Pancreas (tissue), 10 donors: ENCODE measurements at regions not wholly inside any gene's neighbourhood (a gene's known extent, or its start where the extent isn't known, plus 50 kb on each side); places are given as distances from the start of the nearest gene placed in this dataset.
"Not testable (repeated sequence)": the region's sequence is repeated elsewhere in the genome, so short reads cannot be mapped to it uniquely, and the experiment has no call there.

Source experiments
- ATAC-seq, 4 donors: fragments of 200-7000 bp; cut with Tn5 transposase; one replicate each; pipeline versions ENCODE4 v1.8.0 to v1.9.1; 2020; ENCODE audit warnings: mild to moderate bottlenecking in 4 of 4, moderate library complexity in 4 of 4
- DNase-seq, 6 donors: peaks; one replicate each; pipeline ENCODE4 v3.0.0-alpha.2; 2020
- FAIRE-seq: peaks from 2 replicates; lab custom pipeline; 2012; peaks lifted over from hg19 to GRCh38; lab: Jason Lieb, UNC
- H3K27ac ChIP-seq, 4 donors: fragments of 200-600 bp; sonication (generic); 1 replicate in 3 of 4; 2 replicates in 1 of 4; pipeline versions ENCODE4 v1.5.0 to v1.8.0; 2020
- H3K27me3 ChIP-seq, 4 donors: fragments of 200-600 bp; one replicate each; pipeline ENCODE4 v1.8.0; 2021
- H3K36me3 ChIP-seq, 3 donors: fragments of 200-600 bp; sonication (generic) in 1 of 3; one replicate each; pipeline versions ENCODE4 v1.5.0 to v1.8.0; 2020 to 2021
- H3K4me1 ChIP-seq, 3 donors: fragments of 200-600 bp; one replicate each; pipeline ENCODE4 v1.8.0; 2021
- H3K4me3 ChIP-seq, 4 donors: fragments of 200-600 bp; sonication (generic) in 2 of 4; one replicate each; pipeline versions ENCODE4 v1.5.0 to v1.8.0; 2020 to 2021
- H3K9me3 ChIP-seq, 4 donors: fragments of 200-600 bp; one replicate each; pipeline ENCODE4 v1.8.0; 2021
- CTCF ChIP-seq, 4 donors: fragments of 200-600 bp; sonication (generic) in 3 of 4; IDR thresholded peaks; one replicate each; pipeline versions ENCODE4 v1.5.0 to v1.8.0; 2021; ENCODE audit warnings: antibody characterized with exemption in 4 of 4
- WGBS, 2 donors: extraction: QIAGEN DNeasy Blood & Tissue Kit; methylation state at CpG; one replicate each; pipeline ENCODE4 v1.1.7; 2013; 5-methylcytosine and 5-hydroxymethylcytosine counted together
- intact Hi-C, 3 donors: fragments of 100-400 bp; cut with DNase I; formaldehyde crosslinking; loops; one replicate each; pipeline versions ENCODE4 v1.11.1 to v1.14.2; 2022
- donor health status: healthy with polysubstance abuse.
- donor health status: DM: no; HTN: no; CAD: no; lungs with moderate emphysema.
- donor health status: DM: no; HTN: no; CAD: no.
- donor health status: control.
- donor health status: control.
- donor health status: Bipolar disorder and iron deficiency.
- donor health status: DM: yes; HTN: yes; CAD: no.
- donor health status: DM: no; HTN: no; CAD: no.
- donor health status: DM: no; HTN: no; CAD: no.
- donor health status: DM: yes; HTN: yes; CAD: no.

DNA sequence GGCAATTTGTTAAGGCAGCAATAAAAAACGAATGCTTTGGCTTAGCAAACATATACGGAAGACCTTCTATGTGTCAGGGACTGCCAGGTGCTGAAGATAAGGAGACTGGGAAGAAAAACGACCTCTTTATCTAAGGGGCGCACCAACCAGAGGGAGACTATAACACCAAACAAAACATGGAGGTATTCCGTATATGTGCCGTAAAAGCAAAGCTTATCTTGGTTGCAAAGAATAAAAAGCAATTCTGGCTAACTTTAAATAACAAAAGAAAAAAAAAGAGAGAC, 167.1 kb upstream of the KCNJ15 start:
- DNase-seq (no peak), ATAC-seq (no peak), FAIRE-seq (no peak)
- no peaks in the 10 kb centered on the region for H3K9me3 ChIP-seq
- H3K27ac ChIP-seq = no peak overlapping the region
- intact Hi-C loops = no loop called here
- no peak overlapping the region for H3K4me3 ChIP-seq
- no peaks in the 10 kb centered on the region for H3K36me3 ChIP-seq
- no peaks in the 10 kb centered on the region for H3K4me1 ChIP-seq
- WGBS, 2 donors = 27 to 38% methylated on average over 6 of the region's 6 CpGs
- peaks cover 0 to 12% (median 1%) of the 10 kb centered on the region in 4 donors for H3K27me3 ChIP-seq
- TF ChIP-seq CTCF (IDR thresholded peaks at IDR 0.05) = no peak

- H3K9me3 ChIP-seq, H3K27ac ChIP-seq, H3K36me3 ChIP-seq, intact Hi-C loops, ATAC-seq, DNase-seq, H3K4me1 ChIP-seq, H3K4me3 ChIP-seq, FAIRE-seq: not testable (repeated sequence)
- WGBS, 2 donors = 81 to 92% methylated on average over 1 of the region's 2 CpGs
- H3K27me3 ChIP-seq = peaks cover 0 to 12% (median 1%) of the 10 kb centered on the region in 4 donors
Observed at GRCh38 chr21:38091061-38091460, 165.7 kb upstream of the KCNJ15 start.

DNA sequence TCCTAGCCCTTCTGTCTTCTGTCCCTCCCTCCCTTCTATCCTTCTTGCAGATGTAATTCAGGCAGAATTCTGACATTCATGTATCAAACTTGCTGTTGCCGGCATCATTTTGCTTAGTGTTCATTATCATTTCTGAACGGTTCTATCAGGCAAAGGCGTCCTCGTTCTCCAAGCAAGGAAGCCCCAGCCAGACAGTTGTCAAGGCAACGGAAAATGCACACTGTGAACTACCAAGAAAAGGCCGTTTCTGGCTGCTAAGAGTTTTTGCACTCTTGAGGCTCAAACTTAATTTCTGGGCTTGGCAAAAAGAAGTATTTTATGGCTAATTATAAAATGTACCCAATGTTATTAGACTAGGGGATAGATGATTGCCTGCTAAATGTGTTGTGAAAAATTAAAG, 164.7 kb upstream of the KCNJ15 start:
- H3K4me1 ChIP-seq = no peaks in the 10 kb centered on the region
- TF ChIP-seq CTCF (IDR thresholded peaks at IDR 0.05) = no peak
- no peaks in the 10 kb centered on the region for H3K36me3 ChIP-seq
- FAIRE-seq (no peak), ATAC-seq (no peak), DNase-seq (no peak)
- no peak overlapping the region for H3K4me3 ChIP-seq
- H3K27ac ChIP-seq = no peak overlapping the region
- peaks cover 0 to 7% (median 0%) of the 10 kb centered on the region in 4 donors for H3K27me3 ChIP-seq
- intact Hi-C loops = no loop called here
- 32 to 36% methylated on average over 6 of the region's 6 CpGs for WGBS, 2 donors
- no peaks in the 10 kb centered on the region for H3K9me3 ChIP-seq

- H3K4me1 ChIP-seq = no peaks in the 10 kb centered on the region
- 75 to 79% methylated on average over 5 of the region's 5 CpGs for WGBS, 2 donors
- H3K4me3 ChIP-seq = no peak overlapping the region
- DNase-seq (no peak), ATAC-seq (no peak), FAIRE-seq (no peak)
- peaks cover 0 to 7% (median 0%) of the 10 kb centered on the region in 4 donors for H3K27me3 ChIP-seq
- H3K36me3 ChIP-seq = no peaks in the 10 kb centered on the region
- H3K27ac ChIP-seq = no peak overlapping the region
- intact Hi-C loops = no loop called here
- no peak for TF ChIP-seq CTCF (IDR thresholded peaks at IDR 0.05)
- no peaks in the 10 kb centered on the region for H3K9me3 ChIP-seq
Observed at GRCh38 chr21:38095220-38095619, 161.6 kb upstream of the KCNJ15 start.

DNA sequence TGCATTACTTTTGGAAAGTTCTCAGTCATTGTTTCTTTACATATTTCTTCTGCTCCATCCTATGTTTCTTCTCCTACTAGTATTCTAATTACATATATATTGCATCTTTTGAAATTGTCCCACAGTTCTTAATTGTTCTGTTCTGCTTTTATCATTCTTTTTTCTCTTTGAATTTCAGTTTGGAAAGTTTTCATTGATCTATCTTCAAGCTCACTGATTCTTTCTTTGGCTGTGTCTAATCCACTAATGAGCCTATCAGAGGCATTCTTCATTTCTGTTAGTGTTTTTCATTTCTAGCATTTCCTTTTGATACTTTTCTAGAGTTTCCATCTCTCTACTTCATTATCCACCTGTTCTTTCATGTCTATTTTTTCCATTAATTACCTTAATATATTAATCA, 159.0 kb upstream of the KCNJ15 start:
- DNase-seq (no peak), FAIRE-seq (no peak), ATAC-seq (no peak)
- no peak for TF ChIP-seq CTCF (IDR thresholded peaks at IDR 0.05)
- Histone ChIP-seq H3K4me3 (no peak overlapping the region), H3K36me3 (no peaks in the 10 kb centered on the region), H3K27ac (no peak overlapping the region), H3K27me3 (no peaks in the 10 kb centered on the region), H3K9me3 (no peaks in the 10 kb centered on the region), H3K4me1 (no peaks in the 10 kb centered on the region)
- intact Hi-C loops = no loop called here
